ENCODE measurements at regions not wholly inside any gene's neighbourhood (a gene's known extent, or its start where the extent isn't known, plus 50 kb on each side); places are given as distances from the start of the nearest gene placed in this dataset.
A peak's percentile ranks its signal among the peaks of the same experiment; 100 is the strongest.

- H3K9me3 ChIP-seq = no peaks in the 10 kb centered on the region
- no peak overlapping the region for H3K27ac ChIP-seq
- intact Hi-C loops (cut with DNase I; ENCODE audit: low total_unique reads) = no loop called here
- 28 to 60% (median 44%) methylated on average over 3 of the region's 3 CpGs for WGBS, 5 donors
- no peak for DNase-seq
- H3K4me1 ChIP-seq = no peaks in the 10 kb centered on the region
- H3K27me3 ChIP-seq (replicated peaks in 1 of 7) = no peaks in the 10 kb centered on the region
- H3K36me3 ChIP-seq = no peaks in the 10 kb centered on the region
- no peak overlapping the region for H3K4me3 ChIP-seq
- TF ChIP-seq POLR2AphosphoS5 (IDR thresholded peaks at IDR 0.05) (no peak), POLR2A (IDR thresholded peaks at IDR 0.05) (no peak), CTCF (IDR thresholded peaks at IDR 0.05 in 8 of 11, conservative IDR thresholded peaks at IDR 0.05 in 3 of 11) (no peak)
Measured at GRCh38 chr4:116942315-116942714, 143.1 kb downstream of the TRAM1L1 start.

- TF ChIP-seq POLR2AphosphoS5 (IDR thresholded peaks at IDR 0.05) = no peak
- TF ChIP-seq POLR2A (IDR thresholded peaks at IDR 0.05) = no peak
- TF ChIP-seq CTCF (IDR thresholded peaks at IDR 0.05 in 8 of 11, conservative IDR thresholded peaks at IDR 0.05 in 3 of 11) = no peak
- Histone ChIP-seq H3K4me1 (no peaks in the 10 kb centered on the region), H3K27me3 (replicated peaks in 1 of 7) (peaks cover 0 to 15% (median 6%) of the 10 kb centered on the region in 7 donors), H3K27ac (no peak overlapping the region), H3K4me3 (no peak overlapping the region), H3K9me3 (no peaks in the 10 kb centered on the region), H3K36me3 (no peaks in the 10 kb centered on the region)
- intact Hi-C loops (cut with DNase I; ENCODE audit: low total_unique reads) = no loop called here
- 87 to 95% (median 90%) methylated on average over 1 of the region's 1 CpG for WGBS, 5 donors
- no peak for DNase-seq
Measured at GRCh38 chr4:116930329-116930728, 155.0 kb downstream of the TRAM1L1 start.

- Histone ChIP-seq H3K27me3 (replicated peaks in 1 of 7) (peaks cover 0 to 24% (median 9%) of the 10 kb centered on the region in 7 donors), H3K36me3 (no peaks in the 10 kb centered on the region), H3K4me3 (no peak overlapping the region), H3K27ac (no peak overlapping the region), H3K9me3 (no peaks in the 10 kb centered on the region), H3K4me1 (no peaks in the 10 kb centered on the region)
- intact Hi-C loops (cut with DNase I; ENCODE audit: low total_unique reads) = no loop called here
- 67 to 90% (median 81%) methylated on average over 2 of the region's 2 CpGs for WGBS, 5 donors
- DNase-seq = no peak
- TF ChIP-seq CTCF (IDR thresholded peaks at IDR 0.05 in 8 of 11, conservative IDR thresholded peaks at IDR 0.05 in 3 of 11) (no peak), POLR2AphosphoS5 (IDR thresholded peaks at IDR 0.05) (no peak), POLR2A (IDR thresholded peaks at IDR 0.05) (no peak)
Measured at GRCh38 chr4:116926631-116927295, 158.6 kb downstream of the TRAM1L1 start.

GRCh38 chr4:116925900-116926457, 159.4 kb downstream of the TRAM1L1 start:
- TF ChIP-seq POLR2A (IDR thresholded peaks at IDR 0.05) (no peak), POLR2AphosphoS5 (IDR thresholded peaks at IDR 0.05) (no peak), CTCF (IDR thresholded peaks at IDR 0.05 in 8 of 11, conservative IDR thresholded peaks at IDR 0.05 in 3 of 11) (no peak)
- WGBS, 5 donors = 11 to 18% (median 13%) methylated on average over 8 to 51 of the region's 51 CpGs

More at GRCh38 chr4:116925900-116926457, 159.4 kb downstream of the TRAM1L1 start:
- Histone ChIP-seq H3K27ac (no peak overlapping the region), H3K36me3 (no peaks in the 10 kb centered on the region), H3K4me1 (no peaks in the 10 kb centered on the region), H3K4me3 (peak overlapping the region in 2 of 8 donors; percentile 11 to 36), H3K9me3 (peaks cover 0 to 3% (median 0%) of the 10 kb centered on the region in 8 donors), H3K27me3 (replicated peaks in 1 of 7) (peaks cover 0 to 24% (median 9%) of the 10 kb centered on the region in 7 donors)
- intact Hi-C loops (cut with DNase I; ENCODE audit: low total_unique reads) = no loop called here
- peak; percentile 70 for DNase-seq
